ENCODE measurements at regions not wholly inside any gene's neighbourhood (a gene's known extent, or its start where the extent isn't known, plus 50 kb on each side); places are given as distances from the start of the nearest gene placed in this dataset.
A peak's percentile ranks its signal among the peaks of the same experiment; 100 is the strongest.

DNA sequence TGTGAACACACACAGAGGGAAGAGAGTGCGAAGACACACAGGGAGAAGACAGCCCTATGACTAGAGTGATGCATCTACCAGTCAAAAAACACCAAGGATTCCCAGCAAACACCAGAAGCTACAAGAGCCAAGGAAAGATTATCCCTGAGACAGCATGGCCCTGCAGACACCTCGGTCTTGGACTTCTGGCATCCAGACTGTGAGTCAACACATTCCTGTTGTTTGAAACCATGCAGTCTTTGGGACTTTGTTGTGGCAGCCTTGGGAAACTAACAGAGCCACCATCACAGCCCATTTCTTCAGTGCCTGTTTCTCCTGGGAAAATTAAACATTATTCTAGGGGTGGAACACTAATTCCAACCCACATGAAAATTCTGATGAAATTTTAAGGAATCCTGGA is 220.6 kb downstream of the GXYLT1 start:
- TF ChIP-seq, protein P1, sequence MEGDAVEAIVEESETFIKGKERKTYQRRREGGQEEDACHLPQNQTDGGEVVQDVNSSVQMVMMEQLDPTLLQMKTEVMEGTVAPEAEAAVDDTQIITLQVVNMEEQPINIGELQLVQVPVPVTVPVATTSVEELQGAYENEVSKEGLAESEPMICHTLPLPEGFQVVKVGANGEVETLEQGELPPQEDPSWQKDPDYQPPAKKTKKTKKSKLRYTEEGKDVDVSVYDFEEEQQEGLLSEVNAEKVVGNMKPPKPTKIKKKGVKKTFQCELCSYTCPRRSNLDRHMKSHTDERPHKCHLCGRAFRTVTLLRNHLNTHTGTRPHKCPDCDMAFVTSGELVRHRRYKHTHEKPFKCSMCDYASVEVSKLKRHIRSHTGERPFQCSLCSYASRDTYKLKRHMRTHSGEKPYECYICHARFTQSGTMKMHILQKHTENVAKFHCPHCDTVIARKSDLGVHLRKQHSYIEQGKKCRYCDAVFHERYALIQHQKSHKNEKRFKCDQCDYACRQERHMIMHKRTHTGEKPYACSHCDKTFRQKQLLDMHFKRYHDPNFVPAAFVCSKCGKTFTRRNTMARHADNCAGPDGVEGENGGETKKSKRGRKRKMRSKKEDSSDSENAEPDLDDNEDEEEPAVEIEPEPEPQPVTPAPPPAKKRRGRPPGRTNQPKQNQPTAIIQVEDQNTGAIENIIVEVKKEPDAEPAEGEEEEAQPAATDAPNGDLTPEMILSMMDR (IDR thresholded peaks at IDR 0.05 in 4 of 5, conservative IDR thresholded peaks at IDR 0.05 in 1 of 5), result no peak
- TF ChIP-seq POLR2A (IDR thresholded peaks at IDR 0.05), result no peak
- H3K27ac ChIP-seq, result no peak overlapping the region
- H3K9me3 ChIP-seq, result no peaks in the 10 kb centered on the region
- no peaks in the 10 kb centered on the region for H3K27me3 ChIP-seq
- DNase-seq (no peak), ATAC-seq (no peak)
- intact Hi-C loops (cut with DNase I; ENCODE audit: low total_unique reads) (no loop called here), in situ Hi-C loops (cut with MboI; ENCODE audit: low sequenced_read_pairs in 4 of 4) (no loop called here)
- no peaks in the 10 kb centered on the region for H3K36me3 ChIP-seq
- H3K4me1 ChIP-seq, result peaks cover 0 to 5% of the 10 kb centered on the region in 2 donors
- H3K4me3 ChIP-seq, result no peak overlapping the region

- Histone ChIP-seq H3K27ac (no peak overlapping the region), H3K36me3 (no peaks in the 10 kb centered on the region), H3K4me3 (no peak overlapping the region), H3K9me3 (no peaks in the 10 kb centered on the region), H3K27me3 (no peaks in the 10 kb centered on the region), H3K4me1 (peaks cover 3 to 12% of the 10 kb centered on the region in 2 donors)
- TF ChIP-seq POLR2A (IDR thresholded peaks at IDR 0.05), result no peak
- TF ChIP-seq, protein P1 (IDR thresholded peaks at IDR 0.05 in 4 of 5, conservative IDR thresholded peaks at IDR 0.05 in 1 of 5), result no peak
- no peak for ATAC-seq
- in situ Hi-C loops (cut with MboI; ENCODE audit: low sequenced_read_pairs in 4 of 4) (no loop called here), intact Hi-C loops (cut with DNase I; ENCODE audit: low total_unique reads) (no loop called here)
- DNase-seq, result no peak
These were observed 221.3 kb downstream of the GXYLT1 start for GRCh38 chr12:41923351-41923750.

DNA sequence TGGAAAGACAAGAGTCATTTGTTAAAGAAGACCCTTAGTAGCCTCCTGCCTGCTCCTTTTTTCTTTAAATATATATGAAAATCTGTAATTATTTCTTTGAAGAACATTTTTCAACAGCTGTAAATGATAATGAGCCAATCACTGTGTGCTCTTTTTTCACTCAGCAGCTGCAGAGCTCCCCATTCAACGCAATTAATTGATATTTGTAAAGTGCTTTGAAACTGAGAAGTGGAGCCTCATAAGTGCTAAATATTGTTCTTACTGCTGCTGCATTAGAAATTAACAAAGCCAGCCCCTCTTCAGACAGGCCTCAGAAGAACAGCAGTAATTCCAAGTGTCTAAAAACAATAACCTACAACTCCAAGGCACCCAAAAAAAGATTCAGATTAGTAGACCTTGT is 224.3 kb downstream of the GXYLT1 start:
- intact Hi-C loops (cut with DNase I; ENCODE audit: low total_unique reads), result no loop called here
- Histone ChIP-seq H3K36me3 (no peaks in the 10 kb centered on the region), H3K4me3 (no peak overlapping the region), H3K27ac (no peak overlapping the region), H3K4me1 (peaks cover 16 to 28% of the 10 kb centered on the region in 2 donors), H3K27me3 (no peaks in the 10 kb centered on the region), H3K9me3 (no peaks in the 10 kb centered on the region)
- no peak for DNase-seq
- TF ChIP-seq, protein P1 (IDR thresholded peaks at IDR 0.05 in 4 of 5, conservative IDR thresholded peaks at IDR 0.05 in 1 of 5), result no peak
- no peak for TF ChIP-seq POLR2A (IDR thresholded peaks at IDR 0.05)
- in situ Hi-C loops (cut with MboI; ENCODE audit: low sequenced_read_pairs in 4 of 4), result no loop called here
- no peak for ATAC-seq

GRCh38 chr12:41919526-41920261 is 225.0 kb downstream of the GXYLT1 start:
- DNase-seq (no peak), ATAC-seq (no peak)
- Histone ChIP-seq H3K9me3 (no peaks in the 10 kb centered on the region), H3K4me1 (peaks cover 16 to 28% of the 10 kb centered on the region in 2 donors), H3K36me3 (no peaks in the 10 kb centered on the region), H3K27ac (no peak overlapping the region), H3K4me3 (no peak overlapping the region), H3K27me3 (no peaks in the 10 kb centered on the region)
- intact Hi-C loops (cut with DNase I; ENCODE audit: low total_unique reads) (no loop called here), in situ Hi-C loops (cut with MboI; ENCODE audit: low sequenced_read_pairs in 4 of 4) (no loop called here)
- TF ChIP-seq, protein P1 (IDR thresholded peaks at IDR 0.05 in 4 of 5, conservative IDR thresholded peaks at IDR 0.05 in 1 of 5), result no peak
- no peak for TF ChIP-seq POLR2A (IDR thresholded peaks at IDR 0.05)

- in situ Hi-C loops (cut with MboI; ENCODE audit: low sequenced_read_pairs in 4 of 4) (no loop called here), intact Hi-C loops (cut with DNase I; ENCODE audit: low total_unique reads) (no loop called here)
- H3K4me3 ChIP-seq, result no peak overlapping the region
- peaks cover 16 to 28% of the 10 kb centered on the region in 2 donors for H3K4me1 ChIP-seq
- ATAC-seq, result no peak
- no peaks in the 10 kb centered on the region for H3K36me3 ChIP-seq
- DNase-seq, result no peak
- H3K27ac ChIP-seq, result peak overlapping the region in 1 of 4 donors; percentile 78
- no peaks in the 10 kb centered on the region for H3K9me3 ChIP-seq
- TF ChIP-seq, protein P1 (IDR thresholded peaks at IDR 0.05 in 4 of 5, conservative IDR thresholded peaks at IDR 0.05 in 1 of 5), result no peak
- TF ChIP-seq POLR2A (IDR thresholded peaks at IDR 0.05), result no peak
- H3K27me3 ChIP-seq, result no peaks in the 10 kb centered on the region
These were observed 225.6 kb downstream of the GXYLT1 start for GRCh38 chr12:41919048-41919447.

All from gastrocnemius medialis (tissue), 4 donors.